CD4-positive, alpha-beta T cell treated with Interleukin-15 for 4 hours (primary cell): ENCODE measurements at regions not wholly inside any gene's neighbourhood (a gene's known extent, or its start where the extent isn't known, plus 50 kb on each side); places are given as distances from the start of the nearest gene placed in this dataset.

Experiments
- DNase-seq: peaks from one replicate; pipeline ENCODE4 v3.0.0-alpha.2; 2020; ENCODE audit warnings: low spot score

- DNase-seq, result no peak
These were observed 145.8 kb downstream of the DNAJB6 start for GRCh38 chr7:157482517-157483087.

DNA sequence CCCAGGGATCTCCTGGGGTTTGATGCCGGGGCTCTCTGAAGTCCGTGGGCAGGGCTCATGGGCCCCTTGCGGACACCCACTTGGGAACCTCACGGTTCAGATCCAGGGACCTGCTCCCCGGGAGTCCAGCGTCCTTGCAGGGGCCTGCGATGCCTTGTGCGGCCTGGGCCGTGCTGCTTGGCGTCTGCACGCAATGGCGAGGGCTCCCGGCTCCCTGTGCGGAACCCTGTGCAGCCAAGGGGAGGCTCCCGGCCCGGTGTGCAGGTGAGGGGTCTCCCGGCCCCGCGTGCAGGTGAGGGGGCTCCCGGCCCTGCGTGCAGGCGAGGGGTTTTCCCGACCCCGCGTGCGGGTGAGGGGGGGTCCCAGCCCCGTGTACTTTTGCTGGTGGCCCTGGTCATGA, 146.7 kb downstream of the DNAJB6 start:
- DNase-seq, result no peak

GRCh38 chr7:157483971-157484410, 147.2 kb downstream of the DNAJB6 start:
- no peak for DNase-seq

- no peak for DNase-seq
These were observed 147.7 kb downstream of the DNAJB6 start for GRCh38 chr7:157484411-157485081.

DNA sequence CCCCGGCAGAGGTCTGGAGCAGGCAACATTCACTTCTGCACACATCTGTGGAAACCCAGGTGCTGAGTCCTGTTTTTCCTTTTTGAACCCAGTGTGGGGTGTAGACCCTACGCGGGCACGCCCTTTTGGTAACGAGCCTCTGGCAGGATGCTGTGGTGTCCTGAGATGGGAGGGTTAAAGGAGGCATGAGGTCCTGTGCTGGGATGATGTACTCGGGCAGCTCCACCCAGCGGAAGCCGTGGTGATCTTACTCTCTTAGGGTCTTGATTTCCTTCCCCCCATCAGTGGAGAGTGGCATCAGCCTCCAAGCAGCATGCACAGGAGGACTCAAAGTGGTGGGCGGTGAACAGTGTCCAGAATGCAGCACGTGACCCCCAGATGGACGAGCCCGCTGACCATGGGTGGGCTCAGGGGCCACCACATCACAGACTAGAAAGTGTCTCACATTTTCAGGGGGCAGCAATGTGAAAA, 148.6 kb downstream of the DNAJB6 start:
- no peak for DNase-seq

GRCh38 chr7:157486007-157486755, 149.4 kb downstream of the DNAJB6 start:
- DNase-seq, result no peak

DNA sequence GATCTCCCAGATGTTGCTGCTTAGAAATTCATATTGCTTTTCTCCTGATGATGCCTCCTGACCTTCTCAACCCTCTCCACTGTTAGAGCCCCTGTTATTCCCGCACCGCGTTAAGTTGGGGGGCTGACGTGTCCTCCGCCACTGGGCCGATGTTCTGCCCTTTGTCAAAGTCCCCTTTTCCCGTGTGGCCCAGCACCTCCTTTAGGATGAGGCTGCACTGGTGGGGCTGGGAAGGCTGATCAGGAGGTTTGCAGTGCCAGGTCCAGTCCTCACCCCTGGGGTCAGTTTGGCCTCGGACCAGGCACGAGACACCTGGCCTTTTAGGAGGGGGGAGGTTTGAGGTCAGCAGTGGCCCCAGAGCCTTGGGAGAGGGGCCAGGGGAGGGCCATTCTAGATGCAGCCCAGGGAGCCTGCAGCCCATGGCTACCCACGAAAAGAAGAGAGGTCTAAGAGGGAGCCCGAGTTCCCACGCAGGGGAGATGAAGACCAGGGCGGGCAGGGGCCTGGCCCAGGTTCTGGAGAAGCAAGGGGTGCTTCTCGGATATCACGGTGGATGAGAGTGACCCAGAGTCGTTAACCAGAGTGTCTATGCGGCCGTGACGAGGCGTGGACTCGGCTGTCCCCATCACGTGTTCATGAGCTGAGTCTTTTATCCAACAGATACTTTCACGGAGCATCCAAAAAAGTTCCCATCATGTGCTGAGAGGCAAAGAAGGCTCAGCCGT, 150.4 kb downstream of the DNAJB6 start:
- DNase-seq, result no peak

DNA sequence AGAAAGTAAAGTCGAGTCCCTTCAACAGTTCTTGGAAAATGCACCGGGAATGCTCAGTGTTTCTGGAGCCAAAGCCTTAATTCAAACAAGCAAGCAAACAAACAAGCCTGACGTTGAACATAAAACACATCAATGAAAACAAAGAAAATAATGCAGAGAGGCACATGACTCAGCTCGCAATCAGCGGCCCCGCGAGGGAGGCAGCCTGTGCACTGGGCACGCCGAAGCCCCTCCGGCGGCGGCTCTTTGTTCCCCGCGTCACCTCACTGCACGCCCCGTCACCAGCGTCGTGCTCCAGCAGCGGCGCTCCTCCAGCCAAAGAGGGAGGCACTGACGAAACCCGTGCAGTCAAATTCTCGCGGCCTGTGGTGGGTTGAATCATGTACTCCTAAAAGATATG, 151.5 kb downstream of the DNAJB6 start:
- no peak for DNase-seq

DNA sequence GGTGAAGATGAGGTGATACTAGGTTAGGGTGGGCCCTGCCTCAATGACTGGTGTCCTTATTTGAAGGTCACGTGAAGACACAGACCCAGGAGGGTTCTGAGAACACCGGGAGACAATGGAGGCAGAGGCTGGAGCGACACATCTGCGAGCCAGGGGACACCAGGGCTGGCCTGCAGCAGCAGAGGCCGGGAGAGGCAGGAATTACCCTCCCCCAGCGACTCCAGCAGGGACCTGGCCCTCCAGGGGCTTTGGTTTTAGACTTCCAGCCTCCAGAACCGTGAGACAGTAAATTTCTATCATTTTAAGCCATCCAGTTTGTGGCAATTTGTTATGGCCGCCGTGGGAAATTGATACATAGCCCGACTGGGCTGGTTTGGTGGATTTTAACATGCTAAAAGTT, 152.2 kb downstream of the DNAJB6 start:
- DNase-seq, result no peak
